ENCODE measurements at regions not wholly inside any gene's neighbourhood (a gene's known extent, or its start where the extent isn't known, plus 50 kb on each side); places are given as distances from the start of the nearest gene placed in this dataset.

GRCh38 chrX:39665830-39666518, 431.8 kb downstream of the BCOR start:
- H3K27ac ChIP-seq: no peak overlapping the region
- no peaks in the 10 kb centered on the region for H3K9me3 ChIP-seq
- H3K36me3 ChIP-seq: no peaks in the 10 kb centered on the region
- no peak overlapping the region for H3K4me3 ChIP-seq
- H3K4me1 ChIP-seq (ENCODE audit: insufficient read depth): no peaks in the 10 kb centered on the region
- no peaks in the 10 kb centered on the region for H3K27me3 ChIP-seq
- DNase-seq: no peak
- WGBS, 3 donors: 56 to 70% (median 60%) methylated on average over 3 of the region's 3 CpGs
- intact Hi-C loops (cut with DNase I): no loop called here
- TF ChIP-seq CTCF (IDR thresholded peaks at IDR 0.05): no peak
- no peak for TF ChIP-seq POLR2A (IDR thresholded peaks at IDR 0.05)
- TF ChIP-seq EP300 (IDR thresholded peaks at IDR 0.05): no peak

- DNase-seq: no peak
- no peaks in the 10 kb centered on the region for H3K4me1 ChIP-seq (ENCODE audit: insufficient read depth)
- 56 to 61% (median 58%) methylated on average over 2 of the region's 2 CpGs for WGBS, 3 donors
- H3K27ac ChIP-seq: no peak overlapping the region
- no peaks in the 10 kb centered on the region for H3K36me3 ChIP-seq
- no peaks in the 10 kb centered on the region for H3K27me3 ChIP-seq
- no peaks in the 10 kb centered on the region for H3K9me3 ChIP-seq
- intact Hi-C loops (cut with DNase I): no loop called here
- TF ChIP-seq POLR2A (IDR thresholded peaks at IDR 0.05) (no peak), EP300 (IDR thresholded peaks at IDR 0.05) (no peak), CTCF (IDR thresholded peaks at IDR 0.05) (no peak)
- H3K4me3 ChIP-seq: no peak overlapping the region
These were observed 430.6 kb downstream of the BCOR start for GRCh38 chrX:39667191-39667590.

GRCh38 chrX:39667736-39668482, 429.8 kb downstream of the BCOR start:
- intact Hi-C loops (cut with DNase I): no loop called here
- H3K9me3 ChIP-seq: no peaks in the 10 kb centered on the region
- H3K4me3 ChIP-seq: no peak overlapping the region
- TF ChIP-seq EP300 (IDR thresholded peaks at IDR 0.05) (no peak), CTCF (IDR thresholded peaks at IDR 0.05) (no peak), POLR2A (IDR thresholded peaks at IDR 0.05) (no peak)
- H3K27ac ChIP-seq: no peak overlapping the region
- 70 to 78% (median 77%) methylated on average over 9 of the region's 9 CpGs for WGBS, 3 donors
- no peak for DNase-seq
- no peaks in the 10 kb centered on the region for H3K36me3 ChIP-seq
- H3K27me3 ChIP-seq: no peaks in the 10 kb centered on the region
- H3K4me1 ChIP-seq (ENCODE audit: insufficient read depth): no peaks in the 10 kb centered on the region

GRCh38 chrX:39669668-39670067, 428.1 kb downstream of the BCOR start:
- 80 to 85% (median 81%) methylated on average over 7 of the region's 7 CpGs for WGBS, 3 donors
- Histone ChIP-seq H3K36me3 (no peaks in the 10 kb centered on the region), H3K4me1 (ENCODE audit: insufficient read depth) (no peaks in the 10 kb centered on the region), H3K4me3 (no peak overlapping the region), H3K27me3 (no peaks in the 10 kb centered on the region), H3K27ac (no peak overlapping the region), H3K9me3 (no peaks in the 10 kb centered on the region)
- DNase-seq: no peak
- no peak for TF ChIP-seq POLR2A (IDR thresholded peaks at IDR 0.05)
- no peak for TF ChIP-seq EP300 (IDR thresholded peaks at IDR 0.05)
- TF ChIP-seq CTCF (IDR thresholded peaks at IDR 0.05): no peak
- intact Hi-C loops (cut with DNase I): no loop called here

Measured in ovary (tissue), 7 donors.